Nephron progenitor cell (in vitro differentiated cells): ENCODE measurements at regions not wholly inside any gene's neighbourhood (a gene's known extent, or its start where the extent isn't known, plus 50 kb on each side); places are given as distances from the start of the nearest gene placed in this dataset.

ENCODE experiments used
- DNase-seq: peaks from one replicate; pipeline ENCODE4 v3.0.0; 2021
- H3K27ac Mint-ChIP-seq: 2 replicates; pipeline ENCODE4 v1.8.0; 2021; ENCODE audit warnings: mild to moderate bottlenecking, moderate library complexity, mixed read lengths
- H3K27me3 Mint-ChIP-seq: 2 replicates; pipeline ENCODE4 v1.8.0; 2021; ENCODE audit warnings: mild to moderate bottlenecking, low read depth, mixed read lengths; ENCODE audit not compliant: poor library complexity
- H3K36me3 Mint-ChIP-seq: 2 replicates; pipeline ENCODE4 v1.8.0; 2021; ENCODE audit warnings: low read depth, mixed read lengths
- H3K4me1 Mint-ChIP-seq: 2 replicates; pipeline ENCODE4 v1.8.0; 2021; ENCODE audit warnings: mixed read lengths
- H3K4me3 Mint-ChIP-seq: 2 replicates; pipeline ENCODE4 v1.8.0; 2021; ENCODE audit warnings: mild to moderate bottlenecking, moderate library complexity, mixed read lengths
- H3K9me3 Mint-ChIP-seq: 2 replicates; pipeline ENCODE4 v1.8.0; 2021; ENCODE audit warnings: mild to moderate bottlenecking, moderate library complexity, mixed read lengths
- CTCF ChIP-seq: fragments of 200-600 bp; sonication (generic); IDR thresholded peaks from 2 replicates; pipeline ENCODE4 v1.5.0; 2021; ENCODE audit warnings: antibody characterized with exemption

GRCh38 chr9:19510907-19511306 is 102.1 kb downstream of the ACER2 start:
- no peaks in the 10 kb centered on the region for H3K9me3 Mint-ChIP-seq
- no peak overlapping the region for H3K27ac Mint-ChIP-seq
- no peak for DNase-seq
- no peaks in the 10 kb centered on the region for H3K27me3 Mint-ChIP-seq
- TF ChIP-seq CTCF = no peak
- no peak overlapping the region for H3K4me3 Mint-ChIP-seq
- peaks cover 26% of the 10 kb centered on the region for H3K4me1 Mint-ChIP-seq
- no peaks in the 10 kb centered on the region for H3K36me3 Mint-ChIP-seq
